GM12891 (cell line): ENCODE measurements at regions not wholly inside any gene's neighbourhood (a gene's known extent, or its start where the extent isn't known, plus 50 kb on each side); places are given as distances from the start of the nearest gene placed in this dataset.

ENCODE experiments used
- DNase-seq: peaks from one replicate; pipeline ENCODE4 v3.0.0; 2011; ENCODE audit warnings: low spot score; ENCODE audit not compliant: insufficient read length
- FAIRE-seq: peaks from 2 replicates; lab custom pipeline; 2011; peaks lifted over from hg19 to GRCh38; lab: Jason Lieb, UNC
- PAX5 ChIP-seq: IDR thresholded peaks from 2 replicates; pipeline ENCODE4 v1.6.1; 2011; ENCODE audit warnings: low read length, moderate library complexity, mild to moderate bottlenecking; ENCODE audit not compliant: insufficient read depth, severe bottlenecking
- POLR2A ChIP-seq: IDR thresholded peaks from 2 replicates; pipeline ENCODE4 v1.6.1; 2011; ENCODE audit warnings: low read depth, low read length, control low read depth
- POLR2AphosphoS5 ChIP-seq: IDR thresholded peaks from 2 replicates; pipeline ENCODE4 v1.6.1; 2011; ENCODE audit warnings: low read depth, low read length, control low read depth
- POU2F2 ChIP-seq: IDR thresholded peaks from 2 replicates; pipeline ENCODE4 v1.6.1; 2011; ENCODE audit warnings: low read depth, mild to moderate bottlenecking, control low read depth, low read length, moderate library complexity
- SPI1 ChIP-seq: IDR thresholded peaks from 2 replicates; pipeline ENCODE4 v1.6.1; 2011; ENCODE audit warnings: low read depth, low read length, control low read depth
- TAF1 ChIP-seq: IDR thresholded peaks from 2 replicates; pipeline ENCODE4 v1.6.1; 2011; ENCODE audit warnings: low read depth, low read length, control low read depth

DNA sequence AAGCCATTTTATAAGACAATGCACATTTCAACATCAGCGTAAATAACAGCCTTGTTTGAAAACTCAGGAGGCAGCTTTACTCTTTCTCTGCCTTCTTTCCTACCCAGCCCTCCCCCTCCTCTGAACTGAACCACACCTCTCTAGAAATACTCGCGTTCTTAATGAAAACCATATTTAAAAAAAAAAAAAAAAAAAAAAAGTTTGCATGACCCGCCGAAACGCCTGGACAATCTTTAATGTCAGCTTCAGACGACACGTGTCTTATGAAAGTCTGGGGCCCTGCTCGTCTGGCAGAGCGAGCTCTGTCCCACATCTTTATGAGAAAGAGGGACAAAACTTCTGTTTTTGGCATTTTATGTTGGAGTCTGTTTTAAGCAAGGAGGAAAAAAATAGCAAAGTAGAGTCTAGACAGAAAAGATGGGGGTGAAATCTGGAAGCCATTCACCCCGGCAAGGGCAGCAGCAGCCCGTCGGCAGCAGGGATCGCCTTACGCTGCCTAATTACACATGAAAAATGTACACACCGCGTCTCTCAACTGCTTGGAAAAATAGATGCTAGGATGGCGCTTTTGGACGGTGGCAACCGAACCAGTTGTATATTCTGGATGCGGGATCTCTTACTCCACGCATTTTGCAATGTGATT is 130.4 kb upstream of the ETS2 start:
- TF ChIP-seq POLR2AphosphoS5 = no peak
- no peak for TF ChIP-seq POLR2A
- no peak for DNase-seq
- no peak for FAIRE-seq

GRCh38 chr21:38678827-38679226 is 126.9 kb upstream of the ETS2 start:
- FAIRE-seq = no peak
- no peak for TF ChIP-seq POLR2AphosphoS5
- DNase-seq = no peak

GRCh38 chr21:38679534-38679933 is 126.2 kb upstream of the ETS2 start:
- FAIRE-seq = no peak
- TF ChIP-seq POLR2AphosphoS5 = no peak
- TF ChIP-seq SPI1 = no peak
- no peak for TF ChIP-seq PAX5
- TF ChIP-seq TAF1 = no peak
- no peak for DNase-seq

DNA sequence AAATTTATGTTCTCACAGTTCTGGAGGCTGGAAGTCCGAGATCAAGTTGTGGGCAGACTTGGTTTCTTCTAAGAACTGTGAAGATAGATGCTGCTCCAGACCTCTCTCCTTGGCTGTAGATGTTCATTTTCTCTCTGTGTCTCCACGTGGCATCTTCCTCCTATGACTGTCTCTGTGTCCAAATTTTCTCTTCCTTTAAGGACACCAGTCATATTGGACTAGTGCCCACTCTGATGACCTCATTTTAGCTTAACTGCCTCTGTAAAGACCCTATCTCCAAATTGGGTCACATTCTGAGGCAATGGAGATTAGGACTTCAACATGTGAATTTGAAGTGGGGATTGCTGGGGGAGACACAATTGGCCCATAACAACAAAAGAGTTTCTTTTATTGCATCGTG is 125.3 kb upstream of the ETS2 start:
- TF ChIP-seq POLR2A (no peak), PAX5 (no peak), SPI1 (no peak), POU2F2 (no peak), TAF1 (no peak), POLR2AphosphoS5 (no peak)
- no peak for FAIRE-seq
- no peak for DNase-seq

DNA sequence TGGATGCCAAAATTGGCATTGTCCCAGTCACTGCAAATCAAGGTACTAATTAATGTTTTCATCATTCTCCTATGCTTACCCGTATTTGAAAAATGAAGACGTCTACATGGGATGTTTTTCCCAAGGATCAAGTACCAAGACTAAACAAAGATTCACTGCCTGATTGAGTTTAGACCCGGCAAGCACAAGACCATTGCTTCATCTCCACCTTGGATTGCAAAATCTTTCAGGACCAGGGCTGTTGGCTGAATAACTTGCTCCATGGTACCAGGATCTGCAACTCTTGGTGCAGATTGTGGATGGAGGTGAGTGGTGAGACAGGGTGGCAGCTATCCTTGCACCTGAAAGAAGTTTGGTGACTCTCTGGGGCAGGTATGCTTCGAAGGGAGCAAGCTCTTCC is 122.5 kb upstream of the ETS2 start:
- FAIRE-seq (no peak), DNase-seq (no peak)
- TF ChIP-seq PAX5 (no peak), SPI1 (no peak), TAF1 (no peak), POU2F2 (no peak), POLR2AphosphoS5 (no peak), POLR2A (no peak)

- FAIRE-seq (no peak), DNase-seq (no peak)
- TF ChIP-seq PAX5 (no peak), POLR2AphosphoS5 (no peak), POU2F2 (no peak), TAF1 (no peak), SPI1 (no peak), POLR2A (no peak)
Observed at GRCh38 chr21:38688068-38688467, 117.7 kb upstream of the ETS2 start.

- FAIRE-seq = no peak
- TF ChIP-seq POU2F2 = no peak
- TF ChIP-seq POLR2AphosphoS5 = no peak
- TF ChIP-seq TAF1 = no peak
- no peak for TF ChIP-seq SPI1
- TF ChIP-seq PAX5 = no peak
- TF ChIP-seq POLR2A = no peak
- no peak for DNase-seq
Observed at GRCh38 chr21:38691631-38692030, 114.1 kb upstream of the ETS2 start.

GRCh38 chr21:38696579-38696978 is 109.2 kb upstream of the ETS2 start:
- FAIRE-seq (no peak), DNase-seq (no peak)
- TF ChIP-seq SPI1 (no peak), POLR2A (no peak), POLR2AphosphoS5 (no peak), PAX5 (no peak), TAF1 (no peak), POU2F2 (no peak)

- no peak for TF ChIP-seq SPI1
- TF ChIP-seq PAX5 = no peak
- TF ChIP-seq POLR2AphosphoS5 = no peak
- TF ChIP-seq TAF1 = no peak
- no peak for TF ChIP-seq POU2F2
- TF ChIP-seq POLR2A = no peak
- FAIRE-seq (no peak), DNase-seq (no peak)
Observed at GRCh38 chr21:38699048-38699447, 106.7 kb upstream of the ETS2 start.

DNA sequence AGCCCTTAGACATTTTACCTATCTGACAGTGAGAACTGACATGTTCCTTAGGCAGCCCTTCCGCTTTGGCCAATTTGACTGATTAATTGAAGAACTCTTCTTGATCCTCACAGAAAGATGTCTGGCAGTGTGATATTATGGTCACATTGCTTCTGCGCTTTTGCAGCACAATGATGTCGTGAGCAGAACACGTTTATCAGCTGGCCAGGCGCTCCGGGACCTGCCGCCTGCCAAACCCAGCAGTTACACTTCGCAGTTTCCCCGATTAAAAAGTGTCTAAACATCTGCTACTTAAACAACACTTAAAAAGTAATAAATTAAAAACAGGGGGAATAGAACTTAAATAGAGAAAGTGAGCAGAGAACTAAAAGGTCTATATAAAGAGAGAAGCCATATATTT is 103.5 kb upstream of the ETS2 start:
- FAIRE-seq (no peak), DNase-seq (no peak)
- TF ChIP-seq POLR2A (no peak), TAF1 (no peak)

- no peak for DNase-seq
- TF ChIP-seq POLR2A = no peak
- no peak for TF ChIP-seq POU2F2
- no peak for TF ChIP-seq TAF1
- TF ChIP-seq POLR2AphosphoS5 = no peak
- no peak for TF ChIP-seq SPI1
- TF ChIP-seq PAX5 = no peak
- FAIRE-seq = no peak
Observed at GRCh38 chr21:38709876-38710275, 95.9 kb upstream of the ETS2 start.
